ENCODE measurements at regions not wholly inside any gene's neighbourhood (a gene's known extent, or its start where the extent isn't known, plus 50 kb on each side); places are given as distances from the start of the nearest gene placed in this dataset.

DNA sequence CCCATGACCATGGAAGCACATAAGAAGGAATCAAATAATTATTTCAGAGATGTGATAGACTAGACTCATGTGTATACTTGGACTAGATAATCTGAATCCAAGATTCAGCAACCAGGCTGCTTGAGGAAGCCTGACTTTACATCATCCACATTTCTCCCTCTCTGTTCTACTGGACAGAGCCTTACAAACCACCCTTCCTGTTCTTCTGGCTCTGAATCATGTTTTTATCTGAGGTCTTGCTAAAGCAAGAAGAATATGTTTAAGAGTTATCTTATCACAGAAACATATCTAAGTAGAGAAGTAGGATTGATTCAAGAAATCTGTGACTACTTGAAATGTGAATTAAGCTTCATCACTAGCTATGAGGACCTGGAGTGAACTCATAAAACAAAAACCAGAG, 71.1 kb upstream of the SLC24A5 start:
- no peak for TF ChIP-seq CTCF (IDR thresholded peaks at IDR 0.05)
- DNase-seq (ENCODE audit: low spot score) (no peak), ATAC-seq (ENCODE audit: low FRiP score) (no peak)

GRCh38 chr15:48052946-48053345, 67.8 kb upstream of the SLC24A5 start:
- ATAC-seq (ENCODE audit: low FRiP score) (no peak), DNase-seq (ENCODE audit: low spot score) (no peak)
- TF ChIP-seq CTCF (IDR thresholded peaks at IDR 0.05), result no peak

- TF ChIP-seq CTCF (IDR thresholded peaks at IDR 0.05), result no peak
- ATAC-seq (ENCODE audit: low FRiP score) (no peak), DNase-seq (ENCODE audit: low spot score) (no peak)
These were observed 62.4 kb upstream of the SLC24A5 start for GRCh38 chr15:48058371-48058770.

DNA sequence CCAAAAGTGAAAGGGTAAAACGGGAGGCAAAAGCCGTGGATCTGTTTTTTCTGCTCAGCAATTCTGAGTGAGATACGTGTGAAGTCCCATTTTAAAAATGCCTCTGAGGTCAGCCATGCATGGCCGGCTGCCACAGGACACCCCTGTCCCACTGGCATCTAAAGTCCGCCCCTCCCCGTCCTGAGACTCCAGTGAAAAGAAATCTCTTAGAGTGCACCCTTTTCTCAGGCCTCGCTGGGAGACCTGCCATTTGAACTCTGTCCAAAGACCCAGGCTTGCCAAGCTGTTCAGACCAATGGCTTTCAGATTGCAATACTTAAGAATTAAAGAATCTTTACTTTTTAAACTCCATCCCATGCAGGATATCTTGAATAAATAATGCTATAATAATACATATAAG, 61.0 kb upstream of the SLC24A5 start:
- DNase-seq (ENCODE audit: low spot score), result no peak
- TF ChIP-seq CTCF (IDR thresholded peaks at IDR 0.05), result no peak
- ATAC-seq (ENCODE audit: low FRiP score), result no peak

DNA sequence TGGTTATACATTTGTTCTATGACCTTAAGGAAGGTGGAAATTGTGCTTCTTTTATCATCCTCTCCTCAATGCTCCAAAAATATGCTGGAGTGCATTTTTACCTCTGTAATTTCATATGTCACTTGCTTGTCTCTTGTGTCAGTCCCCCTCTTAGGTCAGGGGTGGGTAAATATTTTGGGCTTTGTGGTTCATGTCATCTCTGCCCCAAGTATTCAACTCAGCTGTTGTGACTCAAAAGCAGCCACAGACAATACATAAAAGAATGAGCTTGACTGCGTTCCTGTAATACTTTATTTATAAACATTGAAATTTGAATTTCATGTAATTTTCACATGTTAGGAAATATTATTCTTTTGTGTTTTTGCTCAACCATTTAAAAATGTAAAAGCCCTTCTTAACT, 60.4 kb upstream of the SLC24A5 start:
- ATAC-seq (ENCODE audit: low FRiP score) (no peak), DNase-seq (ENCODE audit: low spot score) (no peak)
- no peak for TF ChIP-seq CTCF (IDR thresholded peaks at IDR 0.05)

- no peak for TF ChIP-seq CTCF (IDR thresholded peaks at IDR 0.05)
- no peak for DNase-seq (ENCODE audit: low spot score)
- ATAC-seq (ENCODE audit: low FRiP score), result no peak
These were observed 59.2 kb upstream of the SLC24A5 start for GRCh38 chr15:48061605-48062004.

DNA sequence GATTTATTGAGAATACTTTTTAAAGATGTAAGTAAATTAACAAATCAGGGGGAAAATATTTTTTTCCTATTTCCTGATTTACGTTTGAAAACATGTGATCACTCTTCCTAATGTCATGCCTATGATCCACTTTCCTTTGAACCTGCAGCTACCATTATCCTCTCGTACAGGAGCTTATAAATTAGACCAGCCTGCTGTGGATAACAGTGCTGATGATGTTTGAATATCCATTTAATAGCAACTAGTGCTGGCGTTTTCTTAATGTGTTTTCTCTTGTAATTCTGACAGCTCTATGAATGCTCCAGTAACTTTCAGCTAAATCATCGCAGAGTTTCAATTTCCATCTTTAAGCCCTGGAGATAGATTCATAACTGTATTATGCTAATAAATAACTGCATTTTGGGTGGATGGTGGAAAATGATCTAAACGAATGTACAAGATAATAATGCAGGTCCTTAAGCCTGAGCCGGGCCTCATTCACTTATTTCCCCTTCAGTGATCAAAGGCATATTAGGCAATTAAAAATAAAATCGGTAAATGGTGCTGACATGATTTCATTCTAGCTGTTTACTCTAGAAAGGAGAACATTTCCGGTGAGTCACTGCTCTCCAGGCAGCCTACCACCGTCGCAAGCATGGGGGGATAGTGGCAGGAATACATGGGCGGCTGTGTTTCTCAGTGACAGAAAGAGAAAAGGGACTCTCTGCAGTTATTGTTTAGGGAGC, 58.5 kb upstream of the SLC24A5 start:
- ATAC-seq (ENCODE audit: low FRiP score), result no peak
- no peak for TF ChIP-seq CTCF (IDR thresholded peaks at IDR 0.05)
- DNase-seq (ENCODE audit: low spot score), result no peak
